ENCODE measurements at regions not wholly inside any gene's neighbourhood (a gene's known extent, or its start where the extent isn't known, plus 50 kb on each side); places are given as distances from the start of the nearest gene placed in this dataset.

DNA sequence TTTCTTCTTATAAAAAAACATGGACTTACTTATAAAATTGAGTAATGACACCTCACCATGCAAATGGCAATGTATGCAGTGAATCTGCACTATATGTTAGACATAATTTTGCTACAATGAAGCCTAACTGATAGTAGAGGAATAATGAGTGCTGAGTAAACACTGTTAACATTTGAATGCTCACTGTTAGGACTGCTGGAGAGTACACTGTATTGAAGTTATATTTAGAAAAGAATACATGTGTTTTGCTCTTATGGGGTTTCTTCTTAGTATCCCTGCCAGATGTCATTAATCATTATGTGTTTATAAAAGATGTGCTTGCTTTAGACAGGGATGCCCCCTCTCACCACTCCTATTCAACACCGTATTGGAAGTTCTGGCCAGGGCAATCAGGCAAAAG is 111.1 kb upstream of the ZP4 start:
- TF ChIP-seq EZH2 (IDR thresholded peaks at IDR 0.05; ENCODE audit: borderline replicate concordance, low read depth, low read length, severe bottlenecking), result no peak
- TF ChIP-seq, protein P1, sequence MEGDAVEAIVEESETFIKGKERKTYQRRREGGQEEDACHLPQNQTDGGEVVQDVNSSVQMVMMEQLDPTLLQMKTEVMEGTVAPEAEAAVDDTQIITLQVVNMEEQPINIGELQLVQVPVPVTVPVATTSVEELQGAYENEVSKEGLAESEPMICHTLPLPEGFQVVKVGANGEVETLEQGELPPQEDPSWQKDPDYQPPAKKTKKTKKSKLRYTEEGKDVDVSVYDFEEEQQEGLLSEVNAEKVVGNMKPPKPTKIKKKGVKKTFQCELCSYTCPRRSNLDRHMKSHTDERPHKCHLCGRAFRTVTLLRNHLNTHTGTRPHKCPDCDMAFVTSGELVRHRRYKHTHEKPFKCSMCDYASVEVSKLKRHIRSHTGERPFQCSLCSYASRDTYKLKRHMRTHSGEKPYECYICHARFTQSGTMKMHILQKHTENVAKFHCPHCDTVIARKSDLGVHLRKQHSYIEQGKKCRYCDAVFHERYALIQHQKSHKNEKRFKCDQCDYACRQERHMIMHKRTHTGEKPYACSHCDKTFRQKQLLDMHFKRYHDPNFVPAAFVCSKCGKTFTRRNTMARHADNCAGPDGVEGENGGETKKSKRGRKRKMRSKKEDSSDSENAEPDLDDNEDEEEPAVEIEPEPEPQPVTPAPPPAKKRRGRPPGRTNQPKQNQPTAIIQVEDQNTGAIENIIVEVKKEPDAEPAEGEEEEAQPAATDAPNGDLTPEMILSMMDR (IDR thresholded peaks at IDR 0.05; ENCODE audit: borderline replicate concordance, extremely low read depth, low read length, poor library complexity, severe bottlenecking), result no peak

All from DND-41 (cell line).